ENCODE measurements at regions not wholly inside any gene's neighbourhood (a gene's known extent, or its start where the extent isn't known, plus 50 kb on each side); places are given as distances from the start of the nearest gene placed in this dataset.
A peak's percentile ranks its signal among the peaks of the same experiment; 100 is the strongest.

DNA sequence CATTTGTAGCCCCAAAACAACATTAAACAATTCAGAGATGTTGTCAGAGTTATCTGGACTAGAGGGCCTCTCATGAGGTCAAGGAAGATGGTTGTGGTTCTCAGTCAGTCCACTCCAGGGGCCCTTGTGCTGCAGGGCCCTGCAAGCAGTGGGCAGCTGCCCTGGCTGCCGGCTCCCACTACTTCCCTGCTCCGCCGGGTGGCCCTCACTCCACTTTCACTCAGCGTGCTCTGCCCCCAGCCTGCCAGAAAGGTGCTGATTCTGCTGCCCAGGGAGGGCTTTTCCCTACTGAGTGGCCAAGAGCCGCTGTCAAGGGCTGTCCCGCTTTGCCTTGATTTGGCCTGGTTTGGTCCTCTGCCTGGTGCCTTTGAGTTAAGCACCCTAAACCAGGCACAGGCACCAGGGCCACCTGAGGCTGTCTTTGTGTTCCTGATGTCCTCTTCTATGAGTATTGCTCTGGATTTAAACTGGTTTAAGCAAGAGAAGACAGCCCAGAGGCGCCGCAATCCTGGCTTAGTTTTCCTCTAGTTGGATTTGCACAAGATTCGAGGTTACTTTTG is 117.2 kb downstream of the GADD45G start:
- DNase-seq (ENCODE audit: low read depth in 2 of 2) = no peak

DNA sequence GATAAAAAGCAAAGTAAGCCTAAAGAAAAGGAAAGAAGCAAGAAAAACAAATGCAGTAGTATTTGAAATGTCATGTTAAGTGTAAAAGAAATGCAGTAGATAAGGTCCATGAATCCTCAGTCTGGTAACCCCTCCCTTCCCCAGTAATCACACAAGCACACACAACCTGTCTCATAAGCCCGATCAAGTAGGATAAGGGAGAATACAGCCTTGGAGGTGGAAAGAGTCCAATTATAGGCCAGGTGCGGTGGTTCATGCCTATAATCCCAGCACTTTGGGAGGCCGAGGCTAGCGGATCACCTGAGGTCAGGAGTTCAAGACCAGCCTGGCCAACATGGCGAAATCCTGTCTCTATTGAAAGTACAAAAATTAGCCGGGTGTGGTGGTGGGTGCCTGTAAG is 117.9 kb downstream of the GADD45G start:
- DNase-seq (ENCODE audit: low read depth in 2 of 2) = no peak

DNA sequence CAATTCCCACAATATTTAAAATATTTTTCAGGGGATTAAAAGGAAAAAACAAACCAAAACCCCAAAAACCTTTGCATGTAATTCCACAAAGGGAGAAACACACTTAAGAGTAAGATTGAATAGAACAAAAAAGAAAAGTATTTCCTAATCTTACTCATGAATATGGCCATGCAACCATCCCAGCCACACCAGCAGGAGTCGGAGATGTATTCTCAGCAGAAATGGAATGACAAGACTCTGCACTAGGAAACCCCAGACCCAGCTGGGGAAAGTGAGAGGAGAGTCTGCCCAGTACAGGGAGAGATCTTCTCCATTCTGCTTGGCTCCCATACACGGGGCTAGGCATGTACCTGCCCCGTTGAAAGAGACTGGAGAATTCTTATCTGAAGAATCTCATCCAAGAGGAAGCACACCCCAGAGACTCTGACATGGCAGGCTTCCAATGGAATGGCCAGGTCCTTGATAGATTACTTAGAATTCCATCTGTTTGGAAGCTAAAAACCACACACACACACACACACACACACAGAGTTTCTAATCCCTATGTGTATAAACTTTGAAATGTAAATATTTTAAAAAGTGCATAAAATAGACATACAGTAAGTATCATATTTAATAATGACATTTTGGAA is 118.8 kb downstream of the GADD45G start:
- DNase-seq (ENCODE audit: low read depth in 2 of 2) = no peak

DNA sequence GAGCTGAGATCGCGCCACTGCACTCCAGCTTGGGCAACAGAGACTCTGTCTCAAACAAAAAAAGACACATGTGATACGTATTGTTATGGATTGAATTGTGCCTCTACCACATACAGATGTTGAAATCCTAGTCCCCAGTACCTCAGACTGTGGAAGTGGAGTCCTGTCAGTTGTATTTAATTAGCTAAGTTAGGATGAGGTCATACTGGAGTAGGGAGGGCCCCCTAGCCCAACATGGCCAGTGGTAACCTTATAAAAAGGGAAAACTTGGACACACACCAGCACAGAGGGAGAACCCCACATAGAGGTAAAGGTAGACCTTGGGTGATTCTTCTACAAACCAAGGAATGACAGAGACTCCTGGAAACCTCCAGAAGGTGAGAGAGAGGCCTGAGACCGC is 119.8 kb downstream of the GADD45G start:
- DNase-seq (ENCODE audit: low read depth in 2 of 2) = no peak

DNA sequence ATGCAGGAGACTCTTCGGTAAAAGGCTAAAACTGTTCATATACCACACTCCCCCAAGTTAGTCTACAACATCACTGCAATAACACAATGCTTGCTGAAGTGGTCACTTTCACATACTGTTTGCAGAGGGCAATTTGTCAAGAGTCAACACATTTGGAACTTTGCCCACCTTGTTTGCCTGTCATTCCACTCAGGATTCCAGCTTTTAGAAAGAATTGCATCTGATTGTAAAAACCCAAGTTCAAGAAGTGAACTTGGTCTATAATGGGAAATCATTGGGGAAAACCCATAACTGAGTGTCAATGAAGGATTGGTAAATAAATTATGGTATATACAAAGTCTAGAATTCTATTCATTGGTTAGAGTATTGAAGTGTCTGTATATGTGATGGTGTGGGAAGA is 120.5 kb downstream of the GADD45G start:
- DNase-seq (ENCODE audit: low read depth in 2 of 2) = no peak

DNA sequence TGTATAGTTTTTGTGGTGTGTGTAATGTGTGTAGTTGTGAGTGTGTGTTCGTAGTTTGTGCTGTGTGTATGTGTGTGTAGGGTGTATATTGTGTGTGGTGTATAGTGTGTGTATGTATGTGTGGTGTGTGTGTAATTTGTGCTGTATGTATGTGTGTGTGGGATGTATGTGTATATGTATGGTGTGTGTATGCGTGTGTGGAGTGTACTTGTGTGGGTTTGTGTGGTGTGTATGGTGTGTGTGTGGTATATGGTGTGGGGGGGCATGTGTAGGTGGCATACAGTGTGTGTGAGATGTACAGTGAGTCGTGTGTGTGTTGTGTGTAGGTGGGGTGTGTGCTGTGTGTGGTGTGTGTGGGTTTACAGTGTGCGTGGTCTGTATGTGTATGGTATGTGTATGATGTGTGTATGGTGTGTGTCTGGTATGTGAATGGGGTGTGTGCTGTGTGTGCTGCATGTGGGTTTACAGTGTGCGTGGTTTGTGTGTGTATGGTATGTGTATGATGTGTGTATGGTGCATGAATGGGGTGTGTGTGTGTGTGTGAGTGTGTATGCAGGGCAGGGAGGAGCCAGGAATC is 125.2 kb downstream of the GADD45G start:
- no peak for DNase-seq (ENCODE audit: low read depth in 2 of 2)

DNA sequence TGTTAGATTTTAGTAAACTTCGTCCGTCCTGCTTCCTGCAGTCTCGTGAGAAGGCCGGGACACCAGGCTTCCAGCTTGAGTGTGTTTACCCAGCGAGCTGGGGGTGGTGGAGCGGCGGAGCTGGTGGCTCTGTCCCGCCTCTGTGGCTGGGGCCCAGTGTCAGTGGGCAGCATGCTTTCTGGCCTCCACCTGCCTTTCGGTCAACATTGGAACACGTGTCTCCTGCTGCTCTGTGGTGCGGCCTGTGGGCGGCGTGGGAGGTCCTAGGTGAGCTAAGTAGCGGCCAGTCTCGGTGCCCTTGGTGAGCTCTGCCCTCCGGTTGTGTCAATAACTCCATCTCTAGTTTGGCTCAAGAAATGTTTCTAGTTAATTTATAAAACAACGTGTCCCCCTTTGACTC is 125.9 kb downstream of the GADD45G start:
- DNase-seq (ENCODE audit: low read depth in 2 of 2) = no peak

DNA sequence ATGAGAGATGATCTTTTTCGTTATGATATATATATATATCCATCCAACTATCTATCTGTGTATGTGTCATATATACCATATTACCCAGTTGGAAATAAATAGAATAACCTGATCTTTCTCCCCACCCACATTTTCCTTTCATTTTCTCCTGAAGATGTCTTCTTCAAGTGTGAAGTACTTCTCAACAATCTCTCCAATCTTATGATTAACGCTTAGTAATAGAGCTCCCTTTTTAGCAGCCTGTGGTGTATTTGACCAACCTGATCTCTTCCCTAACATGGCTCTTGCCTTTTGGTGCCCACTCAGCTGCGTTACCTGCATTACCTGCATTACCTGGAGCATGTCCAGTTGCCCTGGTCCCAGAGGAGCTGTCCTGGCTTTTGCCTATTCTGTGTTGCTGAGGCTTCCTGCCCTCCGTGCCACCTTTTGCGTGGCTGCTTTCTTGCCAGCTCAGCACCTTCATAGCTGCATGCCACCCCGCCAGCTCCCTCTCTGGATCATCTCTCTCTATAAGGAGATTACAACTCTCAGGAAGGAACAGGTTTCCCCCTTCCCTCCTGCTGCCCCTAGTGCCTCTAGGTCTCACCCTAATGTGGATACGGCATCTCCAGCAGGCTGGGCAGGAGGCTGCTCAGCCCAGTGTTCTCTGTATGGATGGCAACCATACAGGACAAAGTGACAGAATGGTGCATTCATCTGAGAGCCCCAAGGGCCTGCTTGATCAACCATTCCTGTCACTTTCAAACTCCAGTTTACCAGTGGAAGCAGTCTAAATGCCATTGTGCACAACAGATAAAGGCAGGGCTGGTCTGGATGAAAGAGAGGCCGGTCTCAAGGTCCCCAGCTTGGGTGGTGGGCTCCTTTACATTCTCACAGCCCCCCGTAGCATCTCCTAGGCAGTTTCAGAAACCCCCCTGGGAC is 126.7 kb downstream of the GADD45G start:
- no peak for DNase-seq (ENCODE audit: low read depth in 2 of 2)

DNA sequence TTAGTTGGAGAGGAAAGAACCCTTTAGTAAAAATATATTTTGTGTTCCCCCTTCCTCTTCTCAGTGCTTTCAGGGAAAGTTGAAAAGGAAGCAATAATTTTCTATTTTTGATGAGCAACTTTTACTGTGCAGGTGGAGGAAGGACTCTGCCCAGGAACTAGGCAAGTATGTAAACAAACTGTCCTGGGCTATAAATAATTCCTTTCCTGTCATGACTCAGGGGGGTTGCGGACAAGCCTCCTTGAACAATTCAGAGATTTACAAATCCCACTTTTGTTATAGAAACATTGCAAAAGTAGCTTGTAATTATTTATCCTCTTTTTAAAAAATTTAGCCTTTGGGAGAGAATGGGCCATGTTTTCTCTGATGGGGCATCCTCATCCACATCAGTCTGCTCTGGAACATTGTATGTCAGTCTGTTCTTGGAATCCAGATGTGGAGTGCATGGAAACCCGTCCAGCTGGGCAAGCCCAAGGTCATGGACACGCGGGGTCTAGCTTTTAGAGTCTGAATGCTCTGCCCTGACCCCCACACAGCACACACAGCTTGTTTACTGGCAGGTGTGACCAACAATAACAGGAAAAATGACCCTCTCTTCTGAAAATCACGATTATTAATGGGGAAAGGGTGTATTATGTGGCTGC is 127.6 kb downstream of the GADD45G start:
- no peak for DNase-seq (ENCODE audit: low read depth in 2 of 2)

DNA sequence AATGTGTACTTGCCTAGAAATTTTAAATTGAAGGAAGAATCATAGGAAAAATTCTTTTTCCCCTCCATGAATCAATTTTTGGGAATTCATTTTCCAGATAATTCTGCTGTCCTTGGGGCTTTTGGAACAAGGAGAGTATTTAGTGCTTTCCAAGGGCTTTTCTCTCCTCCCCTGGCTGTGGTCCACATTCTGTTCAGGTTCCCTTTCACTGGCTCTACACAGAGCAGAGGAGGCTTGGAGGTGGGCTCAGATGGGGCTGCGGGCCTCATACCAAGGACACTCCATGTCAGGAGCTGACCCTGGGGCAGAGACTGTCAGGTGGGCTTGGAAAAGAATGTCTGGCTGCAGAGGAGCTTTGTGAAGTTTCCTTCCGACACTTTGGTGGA is 128.1 kb downstream of the GADD45G start:
- no peak for DNase-seq (ENCODE audit: low read depth in 2 of 2)

DNA sequence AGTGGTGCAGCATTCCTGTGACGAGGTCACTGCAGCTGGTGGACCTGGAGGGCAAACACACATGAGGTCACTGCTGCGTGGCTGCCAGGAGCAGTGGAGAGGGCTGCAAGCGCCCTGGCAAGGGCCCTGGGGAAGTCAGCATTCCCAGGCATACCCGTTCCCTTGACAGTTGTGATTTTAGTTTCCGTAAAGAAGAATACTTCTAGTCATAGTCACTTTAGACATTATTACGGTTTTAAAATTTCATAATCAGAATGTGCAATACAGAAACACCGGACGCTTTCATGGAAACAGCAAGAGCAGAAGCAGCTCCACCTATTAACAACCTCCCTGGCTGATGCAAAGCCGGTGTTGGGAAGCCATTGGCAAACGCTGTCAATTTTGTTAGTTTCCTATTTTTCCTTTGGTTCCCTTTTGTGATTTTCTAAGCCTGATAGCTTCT is 129.8 kb downstream of the GADD45G start:
- no peak for DNase-seq (ENCODE audit: low read depth in 2 of 2)

DNA sequence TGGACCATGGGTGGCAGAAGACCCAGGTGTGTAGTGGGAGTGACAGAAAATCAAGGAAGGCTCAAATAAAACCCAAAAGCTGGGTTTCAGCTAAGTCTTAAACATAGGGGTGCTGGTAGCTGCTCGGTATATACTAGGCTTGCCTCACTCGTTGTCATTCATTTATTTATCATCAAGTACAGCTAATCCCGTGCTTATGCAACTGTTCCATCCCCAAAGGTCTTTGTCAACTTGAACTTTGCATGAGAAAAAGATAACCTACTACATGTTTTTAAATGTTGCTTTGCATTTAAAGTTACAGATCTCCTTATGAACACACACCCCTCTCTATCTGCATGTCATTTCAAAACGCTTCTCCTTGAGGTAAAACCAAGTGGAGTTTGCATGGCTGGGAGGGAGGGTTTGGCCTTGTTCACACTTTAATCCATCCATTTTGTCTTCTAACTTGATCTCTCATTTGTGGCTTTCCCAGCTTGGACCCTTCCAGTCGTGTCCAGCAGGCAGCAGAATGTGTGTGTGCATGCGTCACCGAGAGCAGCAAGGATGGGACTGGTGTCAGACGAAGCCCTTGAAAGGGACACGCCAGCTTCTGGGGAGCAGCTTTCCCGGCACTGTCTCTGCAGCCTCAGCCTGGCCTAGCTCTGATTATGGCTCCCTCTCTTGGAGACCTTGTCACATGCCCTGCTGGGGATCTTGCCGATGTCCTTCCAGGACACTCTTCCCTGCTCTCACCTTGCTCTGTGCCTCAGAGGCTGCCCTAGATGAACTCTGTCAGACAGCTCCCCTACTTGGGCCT is 133.5 kb downstream of the GADD45G start:
- DNase-seq (ENCODE audit: low read depth in 2 of 2) = no peak

DNA sequence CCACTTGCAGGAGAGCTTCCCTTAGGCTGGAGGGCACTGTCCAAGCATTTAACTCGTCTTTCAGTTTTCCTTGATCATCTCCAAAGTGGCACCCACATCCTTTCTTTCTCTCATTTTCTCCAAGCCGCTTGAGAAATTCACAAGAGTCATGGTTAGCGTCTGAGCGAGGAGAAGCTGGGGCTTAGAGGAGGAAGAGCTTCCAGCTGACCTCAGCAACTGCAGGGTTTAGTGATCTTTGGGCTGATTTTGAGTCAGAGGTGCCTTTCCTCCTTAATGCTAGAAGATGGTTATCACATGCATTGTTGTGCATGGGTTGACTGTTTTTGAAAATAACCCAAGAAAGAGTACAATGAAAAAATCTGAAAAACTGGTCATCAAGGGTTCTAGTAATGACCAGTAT is 134.7 kb downstream of the GADD45G start:
- DNase-seq (ENCODE audit: low read depth in 2 of 2) = no peak

DNA sequence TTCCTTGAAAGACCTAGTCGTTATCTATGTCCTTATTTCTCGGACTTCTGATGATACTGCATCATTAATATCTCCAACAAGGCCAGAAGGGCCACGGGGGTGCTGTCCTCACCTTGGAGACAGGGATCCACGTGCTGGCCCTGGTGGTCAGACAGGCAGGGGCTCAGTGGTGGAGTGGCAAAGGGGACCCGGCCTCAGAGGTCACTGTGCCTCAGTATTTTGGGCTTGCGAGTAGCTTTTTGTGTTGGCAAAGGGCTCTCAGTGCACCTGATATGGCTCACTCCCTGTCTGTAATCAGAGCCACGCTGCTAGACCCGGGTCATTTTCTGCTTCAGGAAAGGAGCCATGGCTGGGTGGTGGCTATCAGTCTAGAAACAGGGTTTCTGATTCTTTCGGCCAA is 135.1 kb downstream of the GADD45G start:
- DNase-seq (ENCODE audit: low read depth in 2 of 2) = no peak

DNA sequence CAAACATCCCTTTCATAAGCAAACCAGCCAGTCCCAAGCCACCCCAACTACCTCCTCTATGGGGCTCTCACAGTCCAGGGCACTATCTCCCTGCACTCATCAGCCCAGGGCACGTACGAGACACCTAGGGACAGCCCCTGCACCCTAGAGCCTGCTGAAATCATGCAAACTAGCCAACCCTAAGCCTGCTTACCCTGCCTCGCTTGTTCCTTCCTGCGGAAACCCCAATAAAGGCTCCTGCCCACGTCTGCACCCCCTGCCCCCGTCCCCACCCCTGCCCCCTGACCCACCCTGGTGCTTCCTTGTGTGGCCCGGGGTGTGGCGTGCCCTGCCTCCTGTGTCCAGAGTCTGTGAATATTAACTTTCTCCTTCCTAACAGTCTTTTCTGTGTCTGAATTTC is 135.9 kb downstream of the GADD45G start:
- DNase-seq (ENCODE audit: low read depth in 2 of 2) = peak in 1 of 2 experiments; percentile 32

DNA sequence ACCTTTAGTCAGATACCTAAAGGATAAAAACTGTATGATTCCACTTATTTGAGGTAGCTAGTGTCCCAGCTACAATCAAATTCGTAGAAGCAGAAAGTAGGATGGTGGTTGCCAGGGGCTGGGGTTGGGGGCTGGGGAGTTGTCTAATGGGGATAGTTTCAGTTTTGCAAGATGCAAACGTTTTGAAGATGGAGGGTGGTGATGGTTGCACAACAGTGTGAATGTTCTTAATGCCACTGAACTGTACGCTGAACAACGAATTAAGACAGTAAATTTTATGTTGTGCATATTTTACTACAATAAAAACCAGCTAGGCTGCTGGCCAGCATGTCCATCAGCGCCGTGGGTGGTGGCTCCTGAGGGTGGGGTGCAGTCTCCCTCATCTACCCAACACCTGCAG is 137.8 kb downstream of the GADD45G start:
- no peak for DNase-seq (ENCODE audit: low read depth in 2 of 2)

DNA sequence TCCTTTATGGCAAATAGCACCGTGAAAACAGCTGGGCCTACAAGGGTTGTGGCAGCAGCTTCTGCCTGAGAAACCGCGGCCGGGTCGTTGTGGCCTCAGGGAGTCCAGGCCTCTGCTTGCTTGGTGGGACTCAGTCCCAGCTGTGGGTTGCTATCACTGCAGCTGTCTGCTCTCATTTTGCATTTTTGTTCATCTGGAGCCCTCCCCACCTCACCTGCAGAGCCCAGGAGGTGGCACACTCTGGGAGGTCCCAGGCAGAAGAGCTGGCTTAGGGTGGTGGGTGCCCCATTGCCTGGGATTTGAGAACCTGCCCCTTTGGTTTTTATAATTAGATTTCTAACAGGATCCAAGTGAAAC is 138.4 kb downstream of the GADD45G start:
- no peak for DNase-seq (ENCODE audit: low read depth in 2 of 2)

DNA sequence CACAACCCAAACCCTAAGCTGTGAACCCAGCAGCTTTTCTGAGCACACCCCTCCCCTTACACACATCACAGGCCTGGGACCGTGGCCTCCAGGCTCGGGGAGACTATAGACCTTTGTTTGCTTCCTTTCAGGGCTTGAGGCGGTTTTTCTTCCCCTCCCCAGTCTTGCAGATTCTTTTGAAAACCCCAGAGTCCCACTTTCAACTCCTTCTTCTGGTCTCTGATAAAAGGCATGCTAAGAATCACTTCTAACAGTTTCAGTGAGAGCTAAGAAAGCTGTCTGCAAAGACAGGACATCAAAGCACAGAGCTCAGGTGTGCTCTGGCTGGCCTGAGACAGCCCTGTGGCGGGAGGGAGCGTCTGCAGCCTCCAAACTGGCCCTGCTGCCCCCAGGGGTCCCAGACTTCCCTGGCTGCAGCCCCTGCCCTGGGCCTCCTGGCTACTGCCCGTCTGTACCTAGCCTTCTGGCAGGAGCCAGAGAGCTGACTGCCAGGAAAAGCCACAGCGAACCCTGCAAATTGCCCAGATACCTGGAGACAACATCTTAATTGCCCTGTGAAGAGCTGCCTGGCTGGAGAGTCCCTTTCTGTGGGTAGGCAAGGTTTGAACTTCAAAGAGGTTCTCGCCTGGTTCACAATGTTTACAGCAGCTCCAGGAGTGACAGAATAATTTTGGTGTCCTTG is 138.9 kb downstream of the GADD45G start:
- DNase-seq (ENCODE audit: low read depth in 2 of 2) = peak in 1 of 2 experiments; percentile 21

DNA sequence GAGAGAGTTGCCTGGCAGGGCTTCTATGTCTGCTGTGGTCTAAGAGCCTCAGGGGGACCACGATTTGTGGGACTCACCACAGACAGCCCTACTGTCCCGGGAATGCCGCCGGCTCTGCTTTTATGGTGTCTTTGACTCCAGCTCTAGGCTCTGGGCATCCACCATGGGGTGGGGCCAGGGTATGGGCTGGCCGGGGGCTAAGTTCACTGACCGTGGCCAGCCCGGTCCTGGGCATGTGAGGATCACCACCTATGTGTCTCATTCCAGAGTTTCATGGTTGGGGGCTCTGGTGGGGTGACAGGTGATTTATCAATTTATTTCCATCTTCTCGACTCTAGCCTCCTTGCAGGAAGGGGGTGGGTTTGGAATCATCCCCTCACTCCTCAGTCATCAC is 139.4 kb downstream of the GADD45G start:
- DNase-seq (ENCODE audit: low read depth in 2 of 2) = no peak

DNA sequence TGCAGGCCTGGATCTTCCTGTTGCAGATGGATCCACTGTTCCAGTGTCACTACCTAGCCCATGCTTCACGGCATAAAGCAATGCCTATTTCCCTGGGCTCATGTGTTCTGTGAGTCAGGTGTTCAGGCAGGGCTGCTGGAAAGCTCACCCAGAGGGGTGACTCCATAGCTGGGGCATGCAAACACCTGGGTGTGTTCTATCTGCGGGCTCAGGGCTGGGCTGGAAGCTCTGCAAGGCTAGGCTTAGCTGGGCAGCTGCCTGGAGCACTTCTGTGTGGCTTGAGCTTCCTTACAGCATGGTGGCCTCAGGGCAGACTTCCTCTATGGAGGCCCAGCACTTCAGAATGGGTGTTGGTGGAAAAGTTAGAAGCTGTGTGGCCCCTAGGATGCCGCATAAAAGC is 139.9 kb downstream of the GADD45G start:
- DNase-seq (ENCODE audit: low read depth in 2 of 2) = no peak

Measured in stimulated activated CD4-positive, alpha-beta T cell treated with anti-CD3 and anti-CD28 coated beads, Interleukin-12 subunit alpha, Interleukin-12 subunit beta, amount 100 ng/mL, for 24 hours (primary cell).